T47D (cell line): ENCODE measurements at regions not wholly inside any gene's neighbourhood (a gene's known extent, or its start where the extent isn't known, plus 50 kb on each side); places are given as distances from the start of the nearest gene placed in this dataset.

ENCODE experiments used
- DNase-seq, 2 experiments: peaks; one replicate each; pipeline versions ENCODE4 v3.0.0 to v3.0.0-alpha.2; 2011 to 2012; ENCODE audit warnings: low read depth in 1 of 2, low spot score in 1 of 2
- JUND ChIP-seq: IDR thresholded peaks from 2 replicates; pipeline ENCODE4 v1.6.1; 2012; ENCODE audit warnings: low read depth
- in situ Hi-C: cut with HindIII; loops from 2 replicates; pipeline ENCODE4 v1.10.0; 2016; ENCODE audit warnings: low sequenced_read_pairs, low pct_unique_long_range_greater_than_20kb

DNA sequence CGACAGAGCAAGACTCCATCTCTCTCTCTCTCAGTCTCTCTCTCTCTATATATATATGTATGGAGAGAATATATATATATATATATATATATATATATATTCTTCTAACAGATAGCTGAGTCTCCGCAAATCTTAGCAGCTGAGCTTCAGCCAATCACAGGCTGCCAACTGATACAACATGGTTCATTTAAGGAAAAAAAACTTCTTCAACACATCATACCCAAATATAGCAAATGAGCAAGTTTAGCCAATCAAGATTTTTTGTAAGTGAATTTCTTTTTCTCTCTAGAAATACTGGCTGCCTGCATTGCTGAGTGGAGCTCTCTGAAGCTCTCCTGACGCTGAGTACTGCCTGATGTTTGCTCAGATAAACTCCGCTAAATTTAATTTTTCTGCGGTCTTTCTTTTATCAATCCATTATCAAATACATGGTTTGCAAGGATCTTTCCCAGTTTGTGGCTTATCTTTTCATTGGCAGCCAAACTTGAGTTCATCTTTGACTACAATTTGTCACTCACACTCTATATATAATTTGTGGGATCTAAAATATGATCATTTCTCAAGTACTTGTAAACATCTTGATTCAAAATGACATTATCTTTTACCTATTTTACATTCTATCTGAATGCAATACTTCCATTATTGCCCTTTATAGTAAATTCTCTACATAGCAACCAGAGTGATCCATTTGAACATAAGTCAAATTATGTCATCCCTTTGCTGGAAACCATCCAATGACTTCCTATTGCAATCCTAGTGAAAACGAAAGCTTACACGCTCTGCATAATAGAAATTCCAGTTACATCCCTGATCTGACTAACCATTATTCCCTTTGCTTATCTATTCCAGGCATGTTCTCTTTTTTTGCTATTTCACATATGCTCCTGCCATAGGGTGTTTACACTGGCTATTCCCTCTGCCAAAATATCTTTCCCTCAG, 2131.7 kb downstream of the MRPL39 start:
- peak in 1 of 2 experiments; percentile 26 for DNase-seq
- in situ Hi-C loops: no loop called here
- no peak for TF ChIP-seq JUND

DNA sequence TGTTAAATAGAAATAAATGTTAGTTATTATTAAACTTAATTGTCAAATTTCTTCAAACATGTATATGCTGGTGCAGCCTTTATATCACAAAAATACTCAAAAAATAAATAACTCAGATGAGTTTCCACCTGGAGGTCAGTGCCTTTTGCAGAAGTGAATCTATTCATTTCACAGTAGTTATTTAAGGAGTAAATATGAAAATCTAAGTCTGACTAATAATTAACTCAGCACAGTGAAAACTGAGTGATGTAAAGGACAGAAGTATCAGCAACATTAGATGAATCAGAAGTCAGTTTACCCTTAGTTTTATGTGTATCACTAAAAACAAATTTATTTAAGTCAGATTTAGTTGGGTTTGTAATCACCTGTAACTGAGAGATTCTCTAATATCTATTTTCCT, 2135.4 kb downstream of the MRPL39 start:
- in situ Hi-C loops: no loop called here
- DNase-seq: no peak
- TF ChIP-seq JUND: no peak

DNA sequence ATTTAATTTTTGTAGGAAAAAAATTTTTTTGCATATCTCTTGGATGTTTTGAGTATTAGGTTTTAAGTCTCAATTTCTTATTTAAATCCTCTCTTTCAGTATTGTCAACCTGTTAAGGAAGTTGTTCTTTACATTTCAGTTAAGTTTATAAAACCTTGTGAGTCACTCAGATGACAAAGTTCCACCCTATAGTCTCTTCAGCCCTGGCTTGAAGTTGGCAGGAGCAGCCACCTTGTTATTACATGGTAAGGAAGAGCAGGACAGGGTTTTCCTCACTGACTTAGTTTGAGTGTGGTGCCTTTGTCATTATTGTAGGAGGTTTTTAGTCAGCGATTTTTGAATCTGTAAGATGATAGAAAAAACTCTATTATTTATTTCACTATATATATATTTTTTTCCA, 2143.9 kb downstream of the MRPL39 start:
- in situ Hi-C loops: no loop called here

DNA sequence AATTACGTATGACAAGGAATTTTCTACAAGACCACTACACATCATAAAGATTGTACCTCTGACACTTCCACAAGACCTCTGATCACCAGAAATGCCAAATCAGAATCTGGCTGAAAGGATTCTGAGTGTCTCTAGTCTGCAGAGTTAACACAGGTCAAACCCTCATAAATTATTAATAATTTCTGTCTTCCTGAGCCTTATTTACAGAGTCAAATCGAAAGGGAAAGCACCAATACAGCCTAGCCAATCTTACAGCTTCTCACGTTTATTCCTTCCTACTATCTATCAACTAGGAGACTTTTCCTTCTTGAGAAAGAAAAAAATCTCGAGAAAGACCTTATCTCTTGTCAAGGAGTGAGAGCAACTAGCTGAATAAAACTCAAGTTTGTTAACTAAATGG, 2151.6 kb downstream of the MRPL39 start:
- no peak for TF ChIP-seq JUND
- DNase-seq: no peak
- in situ Hi-C loops: no loop called here

More for the DNA sequence above, 2143.9 kb downstream of the MRPL39 start:
- no peak for DNase-seq
- no peak for TF ChIP-seq JUND

DNA sequence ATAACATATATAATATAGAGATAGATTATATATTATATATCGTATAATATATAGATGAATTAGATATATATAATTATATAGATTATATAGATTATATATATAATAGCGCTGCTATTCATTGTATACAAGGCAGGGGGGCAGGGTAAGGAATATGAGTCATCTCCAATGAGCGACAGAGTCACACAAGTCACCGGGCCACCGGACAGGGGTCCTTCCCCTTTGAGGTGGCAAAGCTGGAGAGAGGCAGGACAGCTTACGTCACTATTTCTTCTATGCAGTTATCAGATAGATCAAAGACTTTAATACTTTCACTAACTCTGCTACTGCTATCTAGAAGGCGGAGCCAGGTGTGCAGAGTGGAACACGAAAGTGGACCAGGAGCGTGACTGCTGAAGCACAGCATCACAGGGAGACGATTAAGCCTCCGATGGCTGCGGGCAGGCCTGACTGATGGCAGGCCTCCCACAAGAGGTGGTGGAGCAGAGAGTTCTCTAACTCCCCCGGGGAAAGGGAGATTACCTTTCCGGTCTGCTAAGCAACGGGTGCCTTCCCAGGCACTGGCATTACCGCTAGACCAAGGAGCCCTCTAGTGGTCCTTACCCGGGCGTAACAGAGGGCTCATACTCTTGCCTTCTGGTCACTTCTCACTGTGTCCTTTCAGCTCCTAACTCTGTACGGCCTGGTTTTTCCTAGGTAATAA, 2154.7 kb downstream of the MRPL39 start:
- in situ Hi-C loops: no loop called here
- DNase-seq: peak; percentile 3 to 79
- no peak for TF ChIP-seq JUND

DNA sequence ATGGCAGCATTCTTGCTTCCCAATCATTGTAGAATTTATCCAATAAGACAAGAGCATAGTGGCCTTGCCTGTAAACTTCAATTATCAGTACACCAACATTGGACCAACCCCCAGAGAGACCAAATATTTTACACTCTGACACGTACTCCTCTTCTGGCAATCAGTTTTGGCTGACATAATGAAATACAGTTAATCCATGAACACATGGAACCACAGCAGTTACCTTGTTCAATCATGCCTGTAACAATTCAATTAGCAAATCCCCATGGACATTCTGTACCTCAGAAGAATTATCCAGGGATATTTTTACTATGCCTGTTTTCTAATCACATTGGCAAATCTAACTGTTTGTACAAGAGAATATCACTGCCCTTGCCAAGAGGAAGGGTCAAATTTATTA, 2162.0 kb downstream of the MRPL39 start:
- in situ Hi-C loops: no loop called here
- no peak for TF ChIP-seq JUND
- DNase-seq: no peak

DNA sequence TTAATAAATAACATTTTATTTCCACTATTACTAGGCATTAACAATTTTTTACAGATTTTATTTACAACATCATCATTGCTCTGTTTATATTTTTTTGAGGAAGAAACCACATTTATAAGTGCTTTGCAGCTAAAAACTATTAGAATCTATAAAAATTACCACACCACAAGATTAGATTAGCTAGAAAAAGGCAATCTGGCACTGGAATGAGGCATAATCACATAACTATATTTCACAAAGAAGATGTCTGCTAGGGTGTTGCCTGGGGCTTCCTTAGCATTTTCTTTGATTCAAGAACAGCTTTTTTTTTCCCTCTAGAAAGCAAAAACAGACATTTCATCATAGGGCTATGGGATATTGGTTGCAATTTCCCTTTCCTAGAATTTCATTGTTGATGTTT, 2169.2 kb downstream of the MRPL39 start:
- DNase-seq: no peak
- in situ Hi-C loops: no loop called here
- no peak for TF ChIP-seq JUND

DNA sequence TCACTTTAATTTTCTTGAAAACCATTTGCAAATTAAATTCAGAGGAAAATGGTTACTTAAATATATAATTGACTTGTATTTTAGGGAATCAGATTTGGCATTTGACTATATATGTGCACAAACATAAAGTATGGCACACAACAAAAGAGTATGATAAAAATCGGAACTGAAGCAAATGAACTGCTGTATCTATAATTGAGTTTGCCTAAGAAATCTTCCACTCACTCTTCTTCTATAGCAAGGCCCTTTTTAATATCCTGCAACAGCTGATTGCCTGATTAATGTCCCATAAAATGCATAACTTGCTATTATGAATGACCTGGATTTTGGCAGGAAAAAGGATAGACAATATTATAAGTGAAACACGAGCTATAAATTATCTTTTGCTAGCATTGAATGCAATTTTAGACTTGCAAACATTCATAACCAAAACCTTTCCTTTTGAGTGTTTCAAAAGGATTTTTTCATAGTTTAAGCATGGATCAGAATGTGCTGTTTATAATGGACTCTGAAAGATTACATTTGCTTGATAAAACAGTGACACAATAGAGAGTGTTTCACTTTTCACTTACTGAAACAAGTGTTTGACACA, 2204.3 kb downstream of the MRPL39 start:
- peak in 1 of 2 experiments; percentile 73 for DNase-seq

DNA sequence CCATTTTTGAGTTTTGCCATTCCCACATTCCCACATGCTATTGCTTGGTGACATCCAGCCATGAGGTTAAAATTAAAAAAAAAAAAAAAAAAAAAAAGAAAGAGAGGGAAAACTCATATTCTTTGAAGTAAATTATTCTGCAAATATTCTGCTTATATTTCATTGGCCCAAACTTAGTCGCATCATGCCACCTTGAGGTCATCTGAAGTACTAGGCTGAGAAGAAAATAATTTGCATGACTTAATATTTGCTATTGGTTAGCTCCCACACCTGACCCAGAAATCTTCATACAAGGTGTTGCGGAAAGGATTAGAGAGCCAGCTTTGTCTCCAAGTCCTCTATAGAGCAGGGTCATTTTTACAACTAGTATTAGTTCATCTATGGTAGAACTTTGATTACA, 2206.0 kb downstream of the MRPL39 start:
- TF ChIP-seq JUND: no peak
- in situ Hi-C loops: no loop called here
- DNase-seq: peak; percentile 9 to 76

More for the DNA sequence above, 2204.3 kb downstream of the MRPL39 start:
- TF ChIP-seq JUND: no peak
- in situ Hi-C loops: no loop called here

DNA sequence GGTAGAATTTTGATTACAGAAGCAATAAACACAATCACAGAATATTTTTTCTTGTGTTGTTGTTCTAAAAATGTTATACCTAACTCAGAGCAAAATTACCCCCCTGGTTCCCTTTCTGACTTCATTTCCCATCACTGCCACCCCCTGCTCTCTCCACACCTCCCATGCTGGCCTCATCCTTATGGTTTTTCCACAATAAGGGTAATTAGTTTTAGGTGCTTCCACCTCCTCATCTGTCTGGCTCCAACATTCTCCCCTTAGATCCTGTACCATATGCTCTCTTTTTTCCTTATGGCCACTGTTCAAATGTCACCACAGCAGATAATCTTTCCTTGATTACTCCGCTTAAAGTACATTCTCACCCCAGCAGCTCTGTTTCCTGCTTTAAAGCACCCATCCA, 2208.6 kb downstream of the MRPL39 start:
- TF ChIP-seq JUND: no peak
- in situ Hi-C loops: no loop called here
- DNase-seq: no peak

DNA sequence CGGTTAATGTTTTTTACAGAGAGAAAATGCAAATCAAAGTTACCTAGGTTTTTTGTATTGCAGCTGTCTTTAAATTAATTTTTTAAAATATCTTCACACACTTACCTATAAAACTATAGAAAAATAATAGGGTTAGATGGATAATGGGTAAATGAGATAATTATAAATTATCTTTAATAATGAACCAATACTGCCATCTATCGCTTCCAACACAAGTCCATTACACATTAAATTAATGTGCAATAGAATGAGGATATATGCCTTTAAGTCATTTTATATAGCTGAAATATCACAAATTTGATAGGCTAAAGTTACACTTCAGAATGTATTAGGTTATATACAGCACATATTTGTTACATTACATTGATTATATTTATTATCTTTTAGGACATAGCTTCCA, 2212.8 kb downstream of the MRPL39 start:
- no peak for DNase-seq
- TF ChIP-seq JUND: no peak
- in situ Hi-C loops: no loop called here

DNA sequence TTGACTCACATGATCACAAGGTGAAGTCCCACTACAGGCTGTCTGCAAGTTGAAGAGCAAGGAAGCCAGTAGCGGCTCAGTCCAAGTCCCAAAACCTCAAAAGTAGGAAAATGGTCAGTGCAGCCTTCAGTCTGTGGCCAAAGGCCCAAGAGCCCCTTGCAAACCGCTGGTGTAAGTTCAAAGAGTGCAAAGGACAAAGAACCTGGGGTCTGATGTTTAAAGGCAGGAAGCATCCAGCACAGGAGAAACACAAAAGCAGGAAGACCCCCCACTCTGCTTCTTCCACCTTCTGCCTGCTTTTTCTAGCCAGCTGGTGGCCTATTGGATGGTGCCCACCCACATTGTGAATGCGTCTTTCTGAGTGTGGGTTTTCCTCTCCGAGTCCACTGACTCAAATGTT, 2222.6 kb downstream of the MRPL39 start:
- in situ Hi-C loops: no loop called here
- TF ChIP-seq JUND: no peak
- DNase-seq: no peak

DNA sequence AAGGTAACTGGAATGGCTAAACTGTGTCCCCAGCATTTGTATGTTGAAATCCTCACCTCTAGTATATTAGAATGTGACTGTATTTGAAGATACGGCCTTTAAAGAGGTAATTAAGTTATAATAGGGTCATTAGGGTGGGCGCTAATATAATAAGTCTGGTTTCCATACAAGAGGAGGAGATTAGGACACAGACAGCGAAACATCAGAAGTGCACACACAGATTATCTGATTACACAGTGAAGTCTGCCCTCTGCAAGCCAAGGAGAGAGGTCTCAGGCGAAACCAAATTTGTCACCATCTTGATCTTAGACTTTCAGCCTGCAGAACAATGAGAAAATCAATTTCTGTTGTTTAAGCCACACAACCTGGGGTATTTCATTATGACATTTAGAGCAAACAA, 2233.1 kb downstream of the MRPL39 start:
- no peak for TF ChIP-seq JUND
- DNase-seq: no peak
- in situ Hi-C loops: no loop called here
